ENCODE measurements at regions not wholly inside any gene's neighbourhood (a gene's known extent, or its start where the extent isn't known, plus 50 kb on each side); places are given as distances from the start of the nearest gene placed in this dataset.
A peak's percentile ranks its signal among the peaks of the same experiment; 100 is the strongest.
"Not testable (repeated sequence)": the region's sequence is repeated elsewhere in the genome, so short reads cannot be mapped to it uniquely, and the experiment has no call there.

DNA sequence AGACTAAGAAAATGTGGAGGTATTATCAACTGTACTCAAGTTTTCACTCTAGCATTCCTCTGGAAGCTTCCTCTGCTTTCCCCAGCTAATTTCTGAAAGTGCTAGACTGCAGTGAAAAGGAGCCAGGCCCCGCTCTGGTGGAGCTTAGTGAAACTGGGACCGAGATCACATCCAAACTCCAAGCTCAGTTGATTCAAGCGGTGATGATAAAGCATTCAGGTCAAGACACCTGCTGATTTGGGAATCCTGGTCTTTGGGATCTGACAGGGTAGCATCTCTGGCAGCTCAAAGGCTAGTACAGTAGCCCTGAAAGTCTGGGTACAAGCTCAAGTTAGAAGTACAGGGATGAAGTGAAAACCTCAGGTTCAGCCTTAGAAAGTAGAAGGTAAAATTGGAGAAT, 120.2 kb upstream of the CRIM1 start:
- no peak for DNase-seq

DNA sequence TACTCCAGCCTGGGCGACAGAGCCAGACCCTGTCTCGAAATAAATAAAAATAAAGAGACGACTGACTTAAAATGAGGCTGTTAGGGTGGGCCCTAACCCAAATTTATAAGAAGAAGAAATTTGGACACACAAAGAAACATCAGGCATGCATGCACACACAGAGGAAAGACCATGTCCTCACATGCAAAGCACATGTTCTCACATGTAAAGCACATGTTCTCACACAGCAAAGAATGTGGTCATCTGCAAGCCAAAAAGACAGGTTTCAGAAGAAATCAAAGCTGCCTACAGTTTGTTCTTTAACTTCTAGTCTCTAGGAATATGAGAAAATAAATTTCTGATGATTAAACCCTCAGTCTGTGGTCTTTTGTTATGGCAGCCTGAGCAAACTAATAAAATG, 132.3 kb upstream of the CRIM1 start:
- DNase-seq = no peak

- DNase-seq = no peak
These were observed 133.1 kb upstream of the CRIM1 start for GRCh38 chr2:36222485-36222884.

GRCh38 chr2:36214691-36215090, 140.9 kb upstream of the CRIM1 start:
- peak; percentile 35 for DNase-seq

- DNase-seq = no peak
These were observed 152.2 kb upstream of the CRIM1 start for GRCh38 chr2:36203366-36203765.

GRCh38 chr2:36197181-36197971, 158.2 kb upstream of the CRIM1 start:
- DNase-seq = no peak

GRCh38 chr2:36193680-36194079, 161.9 kb upstream of the CRIM1 start:
- no peak for DNase-seq

DNA sequence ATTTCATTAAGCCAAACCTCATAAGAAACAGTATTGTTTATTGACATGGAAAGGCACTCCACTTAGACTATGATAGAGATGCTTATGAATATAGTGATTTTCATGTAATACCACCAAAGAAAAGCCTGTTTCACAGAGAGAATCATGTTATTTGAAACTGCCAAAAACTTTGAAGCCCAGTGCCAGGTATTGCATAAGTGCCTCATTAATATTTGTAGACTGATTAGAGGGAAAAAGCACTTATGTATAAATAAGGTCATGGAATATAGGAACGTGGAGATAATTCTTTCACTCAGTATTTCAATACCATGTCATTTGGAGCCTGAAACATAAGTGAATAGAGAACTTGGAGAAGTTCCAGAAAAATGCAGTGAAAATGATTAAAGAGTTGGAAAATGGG, 162.6 kb upstream of the CRIM1 start:
- DNase-seq = no peak

GRCh38 chr2:36190097-36190496, 165.5 kb upstream of the CRIM1 start:
- no peak for DNase-seq

- no peak for DNase-seq
These were observed 170.0 kb upstream of the CRIM1 start for GRCh38 chr2:36185624-36186023.

GRCh38 chr2:36184848-36185247, 170.7 kb upstream of the CRIM1 start:
- DNase-seq = no peak

- not testable (repeated sequence) for DNase-seq
These were observed 174.6 kb upstream of the CRIM1 start for GRCh38 chr2:36180789-36181482.

GRCh38 chr2:36180293-36180692, 175.3 kb upstream of the CRIM1 start:
- not testable (repeated sequence) for DNase-seq

DNA sequence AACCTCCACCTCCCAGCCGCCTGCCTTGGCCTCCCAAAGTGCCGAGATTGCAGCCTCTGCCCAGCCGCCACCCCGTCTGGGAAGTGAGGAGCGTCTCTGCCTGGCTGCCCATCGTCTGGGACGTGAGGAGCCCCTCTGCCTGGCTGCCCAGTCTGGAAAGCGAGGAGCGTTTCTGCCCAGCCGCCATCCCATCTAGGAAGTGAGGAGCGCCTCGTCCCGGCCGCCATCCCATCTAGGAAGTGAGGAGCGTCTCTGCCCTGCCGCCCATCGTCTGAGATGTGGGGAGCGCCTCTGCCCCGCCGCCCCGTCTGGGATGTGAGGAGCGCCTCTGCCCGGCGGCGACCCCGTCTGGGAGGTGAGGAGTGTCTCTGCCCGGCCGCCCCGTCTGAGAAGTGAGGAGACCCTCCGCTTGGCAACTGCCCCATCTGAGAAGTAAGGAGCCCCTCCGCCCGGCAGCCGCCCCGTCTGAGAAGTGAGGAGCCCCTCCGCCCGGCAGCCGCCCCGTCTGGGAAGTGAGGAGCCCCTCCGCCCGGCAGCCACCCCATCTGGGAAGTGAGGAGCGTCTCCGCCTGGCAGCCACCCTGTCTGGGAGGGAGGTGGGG, 175.8 kb upstream of the CRIM1 start:
- not testable (repeated sequence) for DNase-seq

DNA sequence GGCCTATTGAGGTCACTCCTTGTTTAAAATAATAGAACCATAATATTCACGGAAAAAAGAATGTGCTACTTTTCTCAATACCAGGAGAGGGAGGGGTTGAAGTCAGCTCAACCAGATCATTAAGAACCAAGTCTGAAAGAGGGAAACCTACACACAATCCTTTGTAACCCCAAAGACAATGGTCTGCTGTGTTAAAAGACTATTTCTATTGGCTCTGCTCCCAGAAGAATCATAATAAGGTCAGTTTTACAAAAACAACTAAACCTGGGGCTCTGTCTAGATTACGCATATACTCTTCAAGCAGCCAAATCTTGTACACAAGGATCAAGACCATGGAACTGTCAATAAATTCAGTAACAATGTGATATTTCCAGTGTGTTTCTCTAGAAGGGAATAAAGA, 177.2 kb upstream of the CRIM1 start:
- no peak for DNase-seq

DNA sequence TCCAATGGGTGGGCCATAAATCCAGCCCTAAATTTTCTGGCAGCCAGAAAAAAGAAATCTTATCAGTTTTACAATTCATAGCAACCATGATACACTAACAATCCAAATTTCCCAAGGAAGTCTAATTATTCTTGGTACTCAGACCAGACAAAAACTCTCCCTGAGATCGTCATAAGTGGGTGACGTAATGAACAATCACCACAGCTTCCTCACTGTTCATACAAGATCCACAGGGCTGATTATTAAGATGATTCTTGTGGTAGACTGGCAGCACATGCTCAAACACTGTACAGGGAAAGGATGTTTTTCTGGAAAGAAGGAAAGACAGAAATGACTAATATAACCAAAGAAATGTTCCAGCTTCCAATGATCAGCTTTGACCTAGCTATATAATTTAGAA, 178.3 kb upstream of the CRIM1 start:
- DNase-seq = no peak

DNA sequence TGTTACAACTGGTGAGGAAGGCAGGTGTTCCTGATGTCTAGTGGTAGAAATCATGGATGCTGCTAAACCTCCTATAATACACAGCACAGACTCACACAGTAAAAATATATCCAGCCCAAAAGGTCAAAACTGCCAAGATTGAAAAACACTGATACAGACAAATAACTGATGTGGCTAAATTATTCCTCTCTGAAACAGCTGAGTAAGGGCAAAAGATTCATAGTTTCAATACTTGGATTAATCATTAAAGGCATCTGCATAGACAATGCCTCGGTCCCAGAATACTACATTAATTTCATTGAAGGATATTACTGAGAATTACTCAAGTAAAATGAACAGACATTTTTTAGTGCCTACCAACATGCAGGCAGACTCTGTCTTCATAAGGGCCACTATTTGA, 180.7 kb upstream of the CRIM1 start:
- no peak for DNase-seq

DNA sequence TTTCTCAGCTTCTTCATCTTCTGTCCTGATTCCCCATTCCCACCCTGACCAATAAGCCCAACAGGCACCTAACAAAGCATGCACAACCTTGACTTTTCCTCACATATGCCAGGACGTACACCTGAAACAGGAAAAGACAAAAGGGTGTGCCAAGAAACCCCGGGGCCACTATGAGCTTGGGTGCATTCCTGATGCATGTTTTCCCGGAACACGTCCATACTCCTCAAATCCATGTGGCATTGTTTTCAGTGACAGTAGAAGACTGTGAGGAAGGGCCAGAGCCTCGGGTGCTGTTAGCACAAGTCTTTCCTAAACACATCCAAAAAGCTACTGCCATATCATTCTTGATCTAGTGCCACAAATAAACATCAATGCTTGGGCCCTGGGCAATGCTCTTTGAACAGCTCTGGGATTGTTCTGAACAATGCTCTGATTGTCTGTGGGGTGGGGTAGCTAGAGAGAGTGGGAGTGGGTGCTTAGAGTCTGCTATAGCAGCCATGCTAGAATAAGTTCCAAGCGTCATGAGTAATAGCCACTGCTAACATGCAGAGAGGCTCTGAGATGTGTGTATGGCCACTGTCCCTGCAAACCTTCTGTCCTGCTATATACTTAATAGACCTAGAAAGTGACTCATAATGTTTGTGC, 181.7 kb upstream of the CRIM1 start:
- DNase-seq = no peak

DNA sequence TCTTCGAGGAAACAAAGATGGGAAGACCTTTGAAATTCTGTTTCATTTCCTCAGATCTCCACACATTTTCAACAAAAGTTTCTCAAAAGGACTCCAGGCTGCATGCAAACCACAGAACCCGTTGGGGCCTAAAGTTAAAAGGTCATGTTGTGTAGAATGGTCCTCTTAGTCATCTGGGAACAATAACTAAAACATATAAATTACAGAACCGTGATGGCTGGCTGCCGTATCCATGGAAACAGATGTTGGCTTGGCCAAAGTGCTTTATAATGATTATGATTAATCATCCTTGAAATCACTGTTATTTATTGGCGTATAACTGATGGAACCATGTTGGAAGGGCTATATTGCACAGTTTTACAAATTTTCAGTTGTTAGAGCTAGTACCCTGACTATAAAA, 182.8 kb upstream of the CRIM1 start:
- no peak for DNase-seq

- no peak for DNase-seq
These were observed 184.8 kb upstream of the CRIM1 start for GRCh38 chr2:36170805-36171204.

DNA sequence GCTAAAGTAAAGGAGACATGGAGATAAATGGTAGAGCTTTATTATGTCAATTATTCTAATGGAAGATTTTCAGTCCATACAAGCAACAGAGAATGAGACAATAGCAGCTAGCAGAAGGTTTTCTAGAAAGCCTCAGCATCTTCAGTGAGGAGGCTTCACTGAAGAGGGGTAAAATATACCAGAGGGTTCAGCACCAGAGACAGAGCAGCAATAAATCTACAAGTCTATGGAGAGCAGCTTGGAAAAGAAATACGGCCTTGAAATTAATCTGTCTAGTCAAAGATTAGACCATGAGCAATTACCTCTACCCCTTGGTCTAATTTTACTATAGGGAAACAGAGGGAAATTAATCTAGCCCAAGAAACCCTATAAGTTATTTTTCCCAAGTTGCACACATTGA, 185.7 kb upstream of the CRIM1 start:
- no peak for DNase-seq

DNA sequence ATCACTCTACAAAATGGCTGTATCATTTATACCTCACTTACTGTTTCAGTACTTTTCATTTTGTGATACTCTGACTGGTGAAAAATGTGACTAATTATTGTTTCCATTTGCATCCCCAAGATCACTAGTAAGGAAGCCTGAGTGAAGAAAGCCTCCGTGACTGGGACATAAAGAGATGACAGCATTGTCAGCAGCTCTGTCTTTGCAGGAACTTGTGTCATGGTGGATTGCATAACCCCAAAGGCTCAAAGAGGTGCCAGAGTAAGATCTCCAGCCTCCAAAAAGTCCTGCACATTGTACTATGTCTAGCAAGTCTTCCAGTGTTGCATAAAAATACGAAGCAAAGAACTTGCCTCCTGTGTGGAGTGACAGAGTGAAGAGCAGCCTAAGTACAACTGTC, 187.5 kb upstream of the CRIM1 start:
- DNase-seq = no peak

DNA sequence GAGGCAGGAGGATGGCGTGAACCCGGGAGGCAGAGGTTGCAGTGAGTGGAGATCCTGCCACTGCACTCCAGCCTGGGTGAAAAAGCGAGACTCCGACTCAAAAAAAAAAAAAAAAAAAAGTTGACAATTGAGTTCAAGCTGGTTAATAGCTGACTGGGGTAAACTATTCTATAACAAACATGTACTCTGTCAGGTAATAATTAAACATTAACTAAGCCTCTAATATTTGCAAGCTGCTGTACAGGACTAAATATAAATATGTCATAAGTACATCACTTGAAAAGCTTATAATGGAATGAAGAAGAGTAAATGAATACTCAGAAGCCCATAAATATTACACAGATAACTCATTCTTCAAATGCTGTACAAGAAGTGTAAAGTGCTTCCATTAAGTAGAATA, 190.4 kb upstream of the CRIM1 start:
- DNase-seq = no peak
